ENCODE measurements at regions not wholly inside any gene's neighbourhood (a gene's known extent, or its start where the extent isn't known, plus 50 kb on each side); places are given as distances from the start of the nearest gene placed in this dataset.

GRCh38 chr1:87250336-87250735, 78.3 kb upstream of the LMO4 start:
- no peak overlapping the region for H3K27ac ChIP-seq
- no peak for TF ChIP-seq CTCF (conservative IDR thresholded peaks at IDR 0.05)

DNA sequence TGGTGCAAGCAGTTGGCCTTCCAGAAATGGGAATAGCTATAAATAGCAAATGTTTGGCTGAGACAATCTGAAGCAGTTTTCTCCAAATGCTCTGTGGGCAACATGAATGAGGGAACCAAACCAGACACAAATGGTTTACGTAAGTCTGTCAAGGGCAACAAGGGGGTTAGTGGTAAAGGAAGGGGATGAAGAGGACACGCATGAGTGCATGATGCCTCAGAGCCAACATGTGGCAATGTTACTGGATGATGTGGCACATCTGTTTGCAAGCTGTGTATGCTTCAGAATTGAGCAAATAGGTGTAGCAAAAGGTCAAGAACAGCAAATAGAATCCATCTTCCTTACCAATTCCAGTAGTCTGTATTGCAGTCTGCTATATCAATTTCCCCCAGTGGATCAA, 76.3 kb upstream of the LMO4 start:
- no peak overlapping the region for H3K27ac ChIP-seq
- TF ChIP-seq CTCF (conservative IDR thresholded peaks at IDR 0.05), result no peak

DNA sequence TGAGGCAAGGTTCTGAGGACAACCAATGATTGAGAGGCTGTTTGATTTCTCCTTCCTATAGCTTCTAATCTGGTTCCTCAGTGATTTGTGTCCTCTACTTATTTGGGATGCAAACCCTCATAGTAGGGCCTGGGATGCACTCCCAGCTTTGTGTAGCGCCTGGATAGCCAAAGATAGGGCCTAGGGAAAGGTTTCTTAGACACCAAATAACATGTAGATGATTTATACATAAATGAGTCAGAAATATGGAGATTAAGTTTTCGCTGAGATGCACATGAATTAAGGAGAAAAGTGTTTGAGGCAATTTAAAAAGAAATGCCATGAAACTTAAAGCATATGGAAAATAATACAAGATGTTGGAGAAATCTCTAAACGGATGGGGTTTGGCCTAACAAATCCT, 66.0 kb upstream of the LMO4 start:
- TF ChIP-seq CTCF (conservative IDR thresholded peaks at IDR 0.05), result no peak

GRCh38 chr1:87263281-87263680, 65.4 kb upstream of the LMO4 start:
- TF ChIP-seq CTCF (conservative IDR thresholded peaks at IDR 0.05), result no peak

More for the DNA sequence above, 66.0 kb upstream of the LMO4 start:
- H3K27ac ChIP-seq, result no peak overlapping the region

GRCh38 chr1:87263785-87264184, 64.9 kb upstream of the LMO4 start:
- TF ChIP-seq CTCF (conservative IDR thresholded peaks at IDR 0.05), result no peak
- no peak overlapping the region for H3K27ac ChIP-seq

More at GRCh38 chr1:87263281-87263680, 65.4 kb upstream of the LMO4 start:
- H3K27ac ChIP-seq, result no peak overlapping the region

- H3K27ac ChIP-seq, result no peak overlapping the region
- no peak for TF ChIP-seq CTCF (conservative IDR thresholded peaks at IDR 0.05)
These were observed 63.7 kb upstream of the LMO4 start for GRCh38 chr1:87264976-87265375.

DNA sequence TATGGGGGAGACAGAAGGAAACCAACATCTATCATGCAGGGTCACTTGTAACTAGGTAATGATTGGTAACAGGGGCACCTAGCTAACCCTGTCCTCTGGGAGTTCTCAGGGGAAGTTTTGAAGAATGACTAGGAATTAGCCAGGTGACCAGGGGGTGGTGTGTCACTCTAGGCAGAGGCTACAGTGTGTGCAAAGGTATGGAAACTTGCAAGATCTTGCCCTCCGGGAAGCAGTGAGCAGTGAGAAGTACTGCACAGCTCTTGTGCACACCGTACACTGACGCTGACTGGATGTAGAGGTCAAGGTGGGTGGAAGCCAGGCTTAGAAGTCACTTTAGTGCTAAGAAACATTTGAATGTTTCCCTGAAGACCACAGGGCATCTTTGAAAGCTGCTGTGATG, 62.9 kb upstream of the LMO4 start:
- H3K27ac ChIP-seq, result no peak overlapping the region
- TF ChIP-seq CTCF (conservative IDR thresholded peaks at IDR 0.05), result no peak

GRCh38 chr1:87268111-87268510, 60.6 kb upstream of the LMO4 start:
- no peak for TF ChIP-seq CTCF (conservative IDR thresholded peaks at IDR 0.05)
- H3K27ac ChIP-seq, result no peak overlapping the region

Measured in VCaP (cell line).